Chondrocyte (in vitro differentiated cells): ENCODE measurements at regions not wholly inside any gene's neighbourhood (a gene's known extent, or its start where the extent isn't known, plus 50 kb on each side); places are given as distances from the start of the nearest gene placed in this dataset.

ENCODE experiments used
- DNase-seq: peaks from one replicate; pipeline ENCODE4 v3.0.0; 2021; ENCODE audit warnings: mixed read lengths, low spot score
- H3K27ac Mint-ChIP-seq: one replicate; pipeline ENCODE4 v1.8.0; 2021; ENCODE audit warnings: mild to moderate bottlenecking, moderate library complexity, mixed read lengths; ENCODE audit not compliant: unreplicated experiment
- H3K27me3 Mint-ChIP-seq: 2 replicates; pipeline ENCODE4 v1.8.0; 2021; ENCODE audit warnings: low read depth, mixed read lengths
- H3K36me3 Mint-ChIP-seq: 2 replicates; pipeline ENCODE4 v1.8.0; 2021; ENCODE audit warnings: low read depth, mixed read lengths
- H3K4me1 Mint-ChIP-seq: 2 replicates; pipeline ENCODE4 v1.8.0; 2021; ENCODE audit warnings: low read depth, mild to moderate bottlenecking, mixed read lengths
- H3K4me3 Mint-ChIP-seq: one replicate; pipeline ENCODE4 v1.8.0; 2021; ENCODE audit warnings: mild to moderate bottlenecking, moderate library complexity, mixed read lengths; ENCODE audit not compliant: unreplicated experiment
- H3K9me3 Mint-ChIP-seq: 2 replicates; pipeline ENCODE4 v1.8.0; 2021; ENCODE audit warnings: low read depth, mixed read lengths
- TF ChIP-seq, protein P1 (sequence below): fragments of 200-600 bp; sonication (generic); IDR thresholded peaks from 2 replicates; pipeline ENCODE4 v1.5.0; 2021; ENCODE audit warnings: antibody characterized with exemption, mild to moderate bottlenecking, moderate library complexity

DNA sequence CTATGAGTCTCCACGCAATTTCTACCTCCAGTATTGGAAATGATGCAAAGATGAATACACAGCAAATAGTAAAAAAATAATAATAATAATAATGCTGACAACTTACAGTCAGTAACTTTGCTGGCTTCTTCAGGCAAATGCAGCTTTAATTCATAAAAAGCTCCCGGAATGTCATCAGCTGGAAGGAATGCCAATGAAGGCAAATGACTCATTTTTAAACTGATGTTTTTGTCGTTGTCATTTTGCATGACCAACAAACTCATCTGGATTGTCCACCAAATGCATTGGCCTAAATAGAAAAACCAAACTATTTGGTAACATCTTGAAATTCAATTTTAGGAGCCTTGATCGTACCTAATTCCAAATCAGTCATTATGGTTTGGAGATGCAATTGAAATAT, 217.1 kb downstream of the ALDH8A1 start:
- H3K27ac Mint-ChIP-seq: no peak overlapping the region
- no peaks in the 10 kb centered on the region for H3K36me3 Mint-ChIP-seq
- TF ChIP-seq, protein P1, sequence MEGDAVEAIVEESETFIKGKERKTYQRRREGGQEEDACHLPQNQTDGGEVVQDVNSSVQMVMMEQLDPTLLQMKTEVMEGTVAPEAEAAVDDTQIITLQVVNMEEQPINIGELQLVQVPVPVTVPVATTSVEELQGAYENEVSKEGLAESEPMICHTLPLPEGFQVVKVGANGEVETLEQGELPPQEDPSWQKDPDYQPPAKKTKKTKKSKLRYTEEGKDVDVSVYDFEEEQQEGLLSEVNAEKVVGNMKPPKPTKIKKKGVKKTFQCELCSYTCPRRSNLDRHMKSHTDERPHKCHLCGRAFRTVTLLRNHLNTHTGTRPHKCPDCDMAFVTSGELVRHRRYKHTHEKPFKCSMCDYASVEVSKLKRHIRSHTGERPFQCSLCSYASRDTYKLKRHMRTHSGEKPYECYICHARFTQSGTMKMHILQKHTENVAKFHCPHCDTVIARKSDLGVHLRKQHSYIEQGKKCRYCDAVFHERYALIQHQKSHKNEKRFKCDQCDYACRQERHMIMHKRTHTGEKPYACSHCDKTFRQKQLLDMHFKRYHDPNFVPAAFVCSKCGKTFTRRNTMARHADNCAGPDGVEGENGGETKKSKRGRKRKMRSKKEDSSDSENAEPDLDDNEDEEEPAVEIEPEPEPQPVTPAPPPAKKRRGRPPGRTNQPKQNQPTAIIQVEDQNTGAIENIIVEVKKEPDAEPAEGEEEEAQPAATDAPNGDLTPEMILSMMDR: no peak
- no peaks in the 10 kb centered on the region for H3K9me3 Mint-ChIP-seq
- peaks cover 10% of the 10 kb centered on the region for H3K4me1 Mint-ChIP-seq
- H3K27me3 Mint-ChIP-seq: no peaks in the 10 kb centered on the region
- no peak overlapping the region for H3K4me3 Mint-ChIP-seq
- DNase-seq: no peak

GRCh38 chr6:134731615-134732014, 218.3 kb downstream of the ALDH8A1 start:
- Mint-ChIP-seq H3K9me3 (no peaks in the 10 kb centered on the region), H3K27ac (no peak overlapping the region), H3K27me3 (no peaks in the 10 kb centered on the region), H3K4me3 (no peak overlapping the region), H3K36me3 (no peaks in the 10 kb centered on the region), H3K4me1 (peaks cover 10% of the 10 kb centered on the region)
- TF ChIP-seq, protein P1: no peak
- no peak for DNase-seq

GRCh38 chr6:134730013-134730412, 219.9 kb downstream of the ALDH8A1 start:
- H3K4me3 Mint-ChIP-seq: no peak overlapping the region
- H3K9me3 Mint-ChIP-seq: no peaks in the 10 kb centered on the region
- no peak for DNase-seq
- no peaks in the 10 kb centered on the region for H3K27me3 Mint-ChIP-seq
- peaks cover 17% of the 10 kb centered on the region for H3K4me1 Mint-ChIP-seq
- TF ChIP-seq, protein P1: no peak
- no peak overlapping the region for H3K27ac Mint-ChIP-seq
- no peaks in the 10 kb centered on the region for H3K36me3 Mint-ChIP-seq

DNA sequence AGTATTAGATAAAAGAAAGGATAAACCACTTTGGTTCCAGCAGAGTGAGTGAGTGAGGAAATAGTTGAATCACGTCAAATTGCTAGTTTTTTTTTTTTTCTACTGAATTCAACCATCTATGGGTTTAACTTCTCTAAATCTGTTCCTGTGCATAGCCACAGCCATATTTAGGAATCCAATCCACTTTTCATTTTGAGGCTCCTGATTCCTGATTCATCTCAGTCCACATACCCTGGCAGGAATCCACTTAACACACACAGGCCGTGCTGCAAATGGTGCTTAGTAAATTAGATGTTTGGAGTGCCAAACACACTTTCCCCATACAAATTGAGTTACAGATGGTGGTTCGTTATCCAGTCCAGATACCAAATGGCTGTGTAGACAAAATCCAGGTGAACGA, 220.3 kb downstream of the ALDH8A1 start:
- no peaks in the 10 kb centered on the region for H3K36me3 Mint-ChIP-seq
- H3K27me3 Mint-ChIP-seq: no peaks in the 10 kb centered on the region
- H3K9me3 Mint-ChIP-seq: no peaks in the 10 kb centered on the region
- no peak overlapping the region for H3K4me3 Mint-ChIP-seq
- TF ChIP-seq, protein P1: no peak
- H3K27ac Mint-ChIP-seq: no peak overlapping the region
- DNase-seq: no peak
- H3K4me1 Mint-ChIP-seq: peaks cover 21% of the 10 kb centered on the region

GRCh38 chr6:134727081-134727480, 222.8 kb downstream of the ALDH8A1 start:
- H3K36me3 Mint-ChIP-seq: no peaks in the 10 kb centered on the region
- no peaks in the 10 kb centered on the region for H3K9me3 Mint-ChIP-seq
- peaks cover 43% of the 10 kb centered on the region for H3K4me1 Mint-ChIP-seq
- no peak for DNase-seq
- TF ChIP-seq, protein P1: no peak
- H3K27ac Mint-ChIP-seq: no peak overlapping the region
- no peaks in the 10 kb centered on the region for H3K27me3 Mint-ChIP-seq
- H3K4me3 Mint-ChIP-seq: no peak overlapping the region
